ENCODE measurements at regions not wholly inside any gene's neighbourhood (a gene's known extent, or its start where the extent isn't known, plus 50 kb on each side); places are given as distances from the start of the nearest gene placed in this dataset.

DNA sequence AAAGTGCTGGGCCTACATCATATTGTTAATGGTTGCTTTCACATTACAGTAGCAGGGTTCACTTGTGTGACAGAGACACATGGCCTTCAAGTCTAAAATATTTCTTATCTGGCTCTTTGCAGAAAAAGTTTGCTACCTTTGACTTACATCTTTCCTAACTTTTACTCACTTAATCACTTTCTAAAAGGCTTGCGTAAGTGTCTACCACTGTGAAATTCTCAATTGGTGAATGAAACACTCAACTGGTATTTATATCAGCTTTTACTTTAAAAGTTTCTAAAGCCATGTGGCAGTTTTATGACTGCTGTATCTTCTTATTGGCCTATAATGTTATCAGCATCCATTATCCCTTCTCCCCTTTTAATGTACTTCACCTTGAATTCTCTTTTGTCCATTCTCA lies 554.5 kb downstream of the ZIC1 start (continued):
- TF ChIP-seq, protein P1, sequence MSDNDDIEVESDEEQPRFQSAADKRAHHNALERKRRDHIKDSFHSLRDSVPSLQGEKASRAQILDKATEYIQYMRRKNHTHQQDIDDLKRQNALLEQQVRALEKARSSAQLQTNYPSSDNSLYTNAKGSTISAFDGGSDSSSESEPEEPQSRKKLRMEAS (IDR thresholded peaks at IDR 0.05; ENCODE audit: low read depth, low read length): no peak
- TF ChIP-seq GATAD2B (conservative IDR thresholded peaks at IDR 0.05; ENCODE audit: low read depth): no peak
- TF ChIP-seq EED (IDR thresholded peaks at IDR 0.05; ENCODE audit: low read depth): no peak

DNA sequence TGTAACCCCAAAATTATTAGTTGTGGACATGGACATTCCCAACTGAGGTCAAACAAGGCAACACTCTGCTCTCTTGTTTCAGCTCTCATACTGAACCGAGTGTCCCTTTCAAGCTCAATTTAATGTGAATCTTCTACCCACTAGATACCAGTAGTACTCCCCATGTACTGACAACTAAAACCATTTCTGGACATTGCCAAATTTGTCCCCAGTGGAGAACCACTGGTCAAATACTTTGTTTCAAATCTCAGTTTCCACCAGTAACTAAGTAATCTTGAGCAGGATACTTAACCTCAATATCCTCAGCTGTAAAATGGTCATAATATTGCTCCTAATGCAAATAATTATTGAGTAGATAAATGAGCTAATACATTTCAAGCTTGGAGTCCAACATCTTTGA lies 566.0 kb downstream of the ZIC1 start:
- Histone ChIP-seq H3K4me3 (no peak overlapping the region), H3K27ac (ENCODE audit: control insufficient read depth, insufficient read depth) (no peak overlapping the region), H3K4me1 (ENCODE audit: control insufficient read depth, insufficient read depth, low read length) (no peaks in the 10 kb centered on the region), H2AFZ (ENCODE audit: control insufficient read depth, low read depth, low read length) (no peak overlapping the region), H3K79me2 (ENCODE audit: control insufficient read depth, insufficient read depth, low read length) (no peaks in the 10 kb centered on the region), H4K20me1 (ENCODE audit: control insufficient read depth, insufficient read depth) (no peaks in the 10 kb centered on the region), H3K9ac (ENCODE audit: control insufficient read depth, insufficient read depth, low read length) (no peak overlapping the region), H3K36me3 (ENCODE audit: control insufficient read depth in 2 of 2, insufficient read depth in 2 of 2, low read length in 1 of 2) (no peaks in the 10 kb centered on the region), H3K9me3 (replicated peaks; ENCODE audit: control insufficient read depth, insufficient read depth, low read length) (no peaks in the 10 kb centered on the region), H3K4me2 (ENCODE audit: control insufficient read depth, insufficient read depth) (no peak overlapping the region), H3K27me3 (replicated peaks in 1 of 2; ENCODE audit: control insufficient read depth in 2 of 2, insufficient read depth in 2 of 2, low read length in 1 of 2) (no peaks in the 10 kb centered on the region)
- in situ Hi-C loops (cut with MboI): no loop called here
- no peak for DNase-seq (ENCODE audit: low read depth, low spot score)
- BruUV-seq (replicated peaks): no TSS peak
- CTCF ChIA-PET: interaction anchor here (1.0 kb wide), 1 partner anchor 67 kb away, joined by 3 read pairs; no protein-coding TSS in a partner anchor
- ATAC-seq: no peak
- TF ChIP-seq, protein P2, sequence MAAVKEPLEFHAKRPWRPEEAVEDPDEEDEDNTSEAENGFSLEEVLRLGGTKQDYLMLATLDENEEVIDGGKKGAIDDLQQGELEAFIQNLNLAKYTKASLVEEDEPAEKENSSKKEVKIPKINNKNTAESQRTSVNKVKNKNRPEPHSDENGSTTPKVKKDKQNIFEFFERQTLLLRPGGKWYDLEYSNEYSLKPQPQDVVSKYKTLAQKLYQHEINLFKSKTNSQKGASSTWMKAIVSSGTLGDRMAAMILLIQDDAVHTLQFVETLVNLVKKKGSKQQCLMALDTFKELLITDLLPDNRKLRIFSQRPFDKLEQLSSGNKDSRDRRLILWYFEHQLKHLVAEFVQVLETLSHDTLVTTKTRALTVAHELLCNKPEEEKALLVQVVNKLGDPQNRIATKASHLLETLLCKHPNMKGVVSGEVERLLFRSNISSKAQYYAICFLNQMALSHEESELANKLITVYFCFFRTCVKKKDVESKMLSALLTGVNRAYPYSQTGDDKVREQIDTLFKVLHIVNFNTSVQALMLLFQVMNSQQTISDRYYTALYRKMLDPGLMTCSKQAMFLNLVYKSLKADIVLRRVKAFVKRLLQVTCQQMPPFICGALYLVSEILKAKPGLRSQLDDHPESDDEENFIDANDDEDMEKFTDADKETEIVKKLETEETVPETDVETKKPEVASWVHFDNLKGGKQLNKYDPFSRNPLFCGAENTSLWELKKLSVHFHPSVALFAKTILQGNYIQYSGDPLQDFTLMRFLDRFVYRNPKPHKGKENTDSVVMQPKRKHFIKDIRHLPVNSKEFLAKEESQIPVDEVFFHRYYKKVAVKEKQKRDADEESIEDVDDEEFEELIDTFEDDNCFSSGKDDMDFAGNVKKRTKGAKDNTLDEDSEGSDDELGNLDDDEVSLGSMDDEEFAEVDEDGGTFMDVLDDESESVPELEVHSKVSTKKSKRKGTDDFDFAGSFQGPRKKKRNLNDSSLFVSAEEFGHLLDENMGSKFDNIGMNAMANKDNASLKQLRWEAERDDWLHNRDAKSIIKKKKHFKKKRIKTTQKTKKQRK (IDR thresholded peaks at IDR 0.05; ENCODE audit: low read depth, low read length): no peak
- TF ChIP-seq SIN3A (IDR thresholded peaks at IDR 0.05; ENCODE audit: low read depth, low read length): no peak
- no peak for TF ChIP-seq TCF7 (IDR thresholded peaks at IDR 0.05; ENCODE audit: borderline replicate concordance)
- TF ChIP-seq, protein P3, sequence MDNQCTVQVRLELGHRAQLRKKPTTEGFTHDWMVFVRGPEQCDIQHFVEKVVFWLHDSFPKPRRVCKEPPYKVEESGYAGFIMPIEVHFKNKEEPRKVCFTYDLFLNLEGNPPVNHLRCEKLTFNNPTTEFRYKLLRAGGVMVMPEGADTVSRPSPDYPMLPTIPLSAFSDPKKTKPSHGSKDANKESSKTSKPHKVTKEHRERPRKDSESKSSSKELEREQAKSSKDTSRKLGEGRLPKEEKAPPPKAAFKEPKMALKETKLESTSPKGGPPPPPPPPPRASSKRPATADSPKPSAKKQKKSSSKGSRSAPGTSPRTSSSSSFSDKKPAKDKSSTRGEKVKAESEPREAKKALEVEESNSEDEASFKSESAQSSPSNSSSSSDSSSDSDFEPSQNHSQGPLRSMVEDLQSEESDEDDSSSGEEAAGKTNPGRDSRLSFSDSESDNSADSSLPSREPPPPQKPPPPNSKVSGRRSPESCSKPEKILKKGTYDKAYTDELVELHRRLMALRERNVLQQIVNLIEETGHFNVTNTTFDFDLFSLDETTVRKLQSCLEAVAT (IDR thresholded peaks at IDR 0.05): no peak
- no peak for TF ChIP-seq ESRRA (IDR thresholded peaks at IDR 0.05; ENCODE audit: low read length)
- no peak for TF ChIP-seq ZNF24 (IDR thresholded peaks at IDR 0.05)
- TF ChIP-seq, protein P4, sequence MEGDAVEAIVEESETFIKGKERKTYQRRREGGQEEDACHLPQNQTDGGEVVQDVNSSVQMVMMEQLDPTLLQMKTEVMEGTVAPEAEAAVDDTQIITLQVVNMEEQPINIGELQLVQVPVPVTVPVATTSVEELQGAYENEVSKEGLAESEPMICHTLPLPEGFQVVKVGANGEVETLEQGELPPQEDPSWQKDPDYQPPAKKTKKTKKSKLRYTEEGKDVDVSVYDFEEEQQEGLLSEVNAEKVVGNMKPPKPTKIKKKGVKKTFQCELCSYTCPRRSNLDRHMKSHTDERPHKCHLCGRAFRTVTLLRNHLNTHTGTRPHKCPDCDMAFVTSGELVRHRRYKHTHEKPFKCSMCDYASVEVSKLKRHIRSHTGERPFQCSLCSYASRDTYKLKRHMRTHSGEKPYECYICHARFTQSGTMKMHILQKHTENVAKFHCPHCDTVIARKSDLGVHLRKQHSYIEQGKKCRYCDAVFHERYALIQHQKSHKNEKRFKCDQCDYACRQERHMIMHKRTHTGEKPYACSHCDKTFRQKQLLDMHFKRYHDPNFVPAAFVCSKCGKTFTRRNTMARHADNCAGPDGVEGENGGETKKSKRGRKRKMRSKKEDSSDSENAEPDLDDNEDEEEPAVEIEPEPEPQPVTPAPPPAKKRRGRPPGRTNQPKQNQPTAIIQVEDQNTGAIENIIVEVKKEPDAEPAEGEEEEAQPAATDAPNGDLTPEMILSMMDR (IDR thresholded peaks at IDR 0.05 in 2 of 3, conservative IDR thresholded peaks at IDR 0.05 in 1 of 3; ENCODE audit: control insufficient read depth in 2 of 3, extremely low read depth in 1 of 3, insufficient read depth in 1 of 3, low read depth in 3 of 3, low read length in 3 of 3): no peak
- POLR2A ChIA-PET: no interaction called here
- WGBS (ENCODE audit: insufficient coverage, insufficient replicate concordance, low lambda C conversion rate, missing lambda C conversion rate): 0% methylated on average over 1 of the region's 1 CpG
- FAIRE-seq: no peak
- RAD21 ChIA-PET (ENCODE audit: unreplicated experiment): interaction anchor here (0.7 kb wide), 1 partner anchor 62 kb away, joined by 3 read pairs; no protein-coding TSS in a partner anchor
- SMC1A ChIA-PET (ENCODE audit: uncharacterized antibody, unreplicated experiment): interaction anchor here (0.5 to 0.8 kb wide), 2 partner anchors 12 to 1101 kb away, joined by 3 read pairs; no protein-coding TSS in a partner anchor
- intact Hi-C loops (cut with micrococcal nuclease; ENCODE audit: unreplicated experiment): no loop called here
